H1 (cell line): ENCODE measurements at regions not wholly inside any gene's neighbourhood (a gene's known extent, or its start where the extent isn't known, plus 50 kb on each side); places are given as distances from the start of the nearest gene placed in this dataset.

Source experiments
- BACH1 ChIP-seq: IDR thresholded peaks from 2 replicates; pipeline ENCODE4 v1.6.1; 2012; ENCODE audit warnings: low read length, improper control_type of control experiment
- RBBP5 ChIP-seq: IDR thresholded peaks from 2 replicates; pipeline ENCODE4 v1.7.1; 2012; ENCODE audit warnings: low read depth, mild to moderate bottlenecking, inconsistent platforms, low read length, moderate library complexity, borderline replicate concordance
- SIN3A ChIP-seq, 2 experiments: IDR thresholded peaks in 1 of 2; conservative IDR thresholded peaks in 1 of 2; 2 replicates each; pipeline ENCODE4 v1.6.1; 2011 to 2012; ENCODE audit warnings: low read length in 2 of 2, improper control_type of control experiment in 1 of 2, low read depth in 1 of 2, mild to moderate bottlenecking in 1 of 2
- ZNF274 ChIP-seq: IDR thresholded peaks from 2 replicates; pipeline ENCODE4 v1.7.0; 2012; ENCODE audit warnings: low read length, borderline replicate concordance; ENCODE audit errors: extremely low read depth

DNA sequence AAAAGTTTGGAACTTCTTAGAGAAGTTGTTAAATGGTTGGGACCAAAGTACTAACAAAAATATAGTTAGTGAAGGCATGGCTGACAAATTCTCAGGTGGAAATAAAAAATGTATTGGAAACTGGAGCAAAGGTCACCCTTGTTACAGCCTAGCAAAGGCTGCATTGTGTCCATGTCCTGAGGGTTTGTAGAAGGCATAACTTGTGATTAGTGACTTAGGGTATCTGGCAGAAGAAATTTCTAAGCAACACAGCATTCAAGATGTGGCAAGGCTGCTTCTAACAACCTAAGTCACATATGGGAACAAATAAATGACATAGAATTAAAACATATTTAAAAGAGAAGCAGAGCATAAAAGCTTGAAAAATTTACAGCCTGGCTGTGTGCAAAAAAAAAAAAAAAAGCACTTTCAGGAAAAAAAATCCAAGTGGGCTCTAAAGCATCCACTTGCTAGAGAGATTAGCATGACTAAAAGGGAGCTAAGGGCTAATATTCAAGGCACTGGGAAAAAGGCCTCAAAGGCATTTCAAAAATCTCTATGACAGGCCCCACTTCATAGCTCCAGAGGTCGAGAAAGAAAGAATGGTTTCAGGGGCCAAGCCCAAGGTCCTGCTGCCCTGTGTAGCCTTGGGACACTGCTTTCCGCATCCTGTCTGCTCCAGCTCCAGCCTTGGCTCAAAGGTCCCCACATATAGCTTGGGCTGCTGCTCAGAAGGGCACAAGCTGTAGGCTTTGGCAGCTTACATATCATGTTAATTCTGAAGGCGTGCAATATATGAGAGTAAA, 453.2 kb upstream of the PTCHD4 start (continued):
- TF ChIP-seq RBBP5 = no peak
- no peak for TF ChIP-seq ZNF274
- TF ChIP-seq BACH1 = no peak
- no peak for TF ChIP-seq SIN3A (conservative IDR thresholded peaks at IDR 0.05 in 1 of 2, IDR thresholded peaks at IDR 0.05 in 1 of 2; ENCODE audit: low read depth in 1 of 2, low read length in 2 of 2)
